ENCODE measurements at regions not wholly inside any gene's neighbourhood (a gene's known extent, or its start where the extent isn't known, plus 50 kb on each side); places are given as distances from the start of the nearest gene placed in this dataset.

DNA sequence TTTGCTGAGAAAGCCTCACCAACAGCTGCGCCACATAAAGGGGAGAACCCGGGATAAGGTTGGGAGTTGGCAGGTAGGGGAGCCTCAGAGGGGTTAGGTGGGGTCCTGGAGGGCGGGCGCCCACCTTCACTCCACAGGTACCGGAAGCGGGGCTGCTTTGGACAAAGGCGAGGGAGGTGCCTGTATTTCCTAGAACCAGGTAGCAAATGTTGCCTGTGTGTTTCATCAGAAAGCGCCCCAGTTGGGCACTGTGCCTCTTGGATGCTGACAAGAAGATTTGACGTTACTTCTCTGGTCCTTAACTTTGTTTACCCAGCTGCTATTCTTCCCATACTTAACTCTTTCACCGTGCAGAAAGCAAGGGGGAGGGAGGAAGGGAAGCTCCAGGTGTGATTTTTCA is 278.9 kb downstream of the ZNF536 start:
- DNase-seq (ENCODE audit: low read depth in 3 of 3, low spot score in 2 of 3), result no peak

DNA sequence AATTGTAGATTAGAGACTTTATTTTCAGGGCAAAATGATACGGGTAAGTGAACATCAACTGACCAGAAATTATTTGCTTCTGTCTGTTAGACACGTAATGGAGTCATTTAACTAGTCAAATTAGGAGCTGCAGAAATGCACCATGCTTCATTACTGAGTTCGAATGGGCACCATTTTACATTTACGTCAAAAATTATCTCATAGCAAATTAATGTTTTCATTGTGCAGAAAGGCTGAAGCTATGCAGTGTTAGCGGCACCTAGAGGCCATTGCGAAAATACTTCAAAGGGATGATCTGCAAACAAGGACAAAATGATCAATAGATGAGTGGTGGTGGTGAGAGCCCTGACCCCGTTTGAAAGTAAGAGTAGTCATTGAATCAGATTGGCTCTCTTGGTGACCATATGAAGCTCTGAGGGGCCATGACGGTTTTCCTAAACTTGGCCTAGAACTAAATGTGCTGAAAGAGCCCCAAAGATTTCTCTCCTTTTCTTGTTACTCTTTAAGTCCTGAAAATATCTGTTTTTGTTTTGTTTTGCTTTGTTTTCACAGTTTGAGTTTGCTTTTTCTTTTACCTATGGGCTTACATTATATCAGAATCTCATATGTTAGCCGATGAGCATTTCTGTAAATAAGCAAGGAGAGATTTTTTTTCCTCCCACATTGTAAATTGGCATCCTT is 277.9 kb downstream of the ZNF536 start:
- DNase-seq (ENCODE audit: low read depth in 3 of 3, low spot score in 2 of 3), result peak in 1 of 3 donors; percentile 48

- no peak for DNase-seq (ENCODE audit: low read depth in 3 of 3, low spot score in 2 of 3)
Measured at GRCh38 chr19:30648866-30649862, 277.0 kb downstream of the ZNF536 start.

DNA sequence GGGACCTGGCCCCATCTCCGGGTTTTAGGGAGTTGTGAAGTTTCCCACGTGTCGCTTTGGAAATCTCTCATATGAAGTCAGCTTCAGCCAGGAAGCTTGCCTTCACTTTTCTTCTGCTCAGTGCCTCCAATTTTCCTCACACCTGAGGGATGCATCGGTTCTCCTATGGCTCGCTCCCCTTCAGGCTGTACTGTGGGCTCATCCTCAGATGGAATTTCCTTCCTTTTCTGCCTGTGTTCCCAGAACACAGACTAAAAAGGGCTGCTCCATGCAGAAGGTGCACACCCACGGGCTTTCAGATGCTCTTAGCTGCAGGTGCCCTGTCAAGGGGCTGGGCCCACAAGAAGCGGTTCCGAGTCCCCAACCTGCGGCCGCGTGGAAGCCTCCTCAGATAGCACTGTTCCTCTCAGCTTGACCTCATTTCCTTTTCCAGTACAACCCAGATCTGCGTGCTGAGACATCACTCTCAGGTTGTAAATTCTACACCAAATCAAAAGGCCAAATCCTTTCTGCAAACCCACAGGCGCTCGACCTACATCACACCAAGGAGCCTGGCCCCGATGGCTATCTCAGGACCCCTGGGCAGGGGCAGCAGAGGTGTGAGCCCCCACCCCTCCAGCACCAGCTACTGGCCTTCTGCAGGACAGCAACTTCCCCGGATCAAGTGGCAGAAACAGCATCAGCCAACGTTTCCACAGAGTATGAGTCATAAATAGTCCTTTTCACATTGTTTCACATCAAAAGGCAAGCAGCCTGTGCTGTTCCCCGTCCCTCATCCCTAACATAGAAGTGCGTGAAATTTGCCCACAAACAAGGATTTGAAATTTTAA is 275.9 kb downstream of the ZNF536 start:
- DNase-seq (ENCODE audit: low read depth in 3 of 3, low spot score in 2 of 3), result no peak

GRCh38 chr19:30646806-30647205 is 274.6 kb downstream of the ZNF536 start:
- no peak for DNase-seq (ENCODE audit: low read depth in 3 of 3, low spot score in 2 of 3)

DNA sequence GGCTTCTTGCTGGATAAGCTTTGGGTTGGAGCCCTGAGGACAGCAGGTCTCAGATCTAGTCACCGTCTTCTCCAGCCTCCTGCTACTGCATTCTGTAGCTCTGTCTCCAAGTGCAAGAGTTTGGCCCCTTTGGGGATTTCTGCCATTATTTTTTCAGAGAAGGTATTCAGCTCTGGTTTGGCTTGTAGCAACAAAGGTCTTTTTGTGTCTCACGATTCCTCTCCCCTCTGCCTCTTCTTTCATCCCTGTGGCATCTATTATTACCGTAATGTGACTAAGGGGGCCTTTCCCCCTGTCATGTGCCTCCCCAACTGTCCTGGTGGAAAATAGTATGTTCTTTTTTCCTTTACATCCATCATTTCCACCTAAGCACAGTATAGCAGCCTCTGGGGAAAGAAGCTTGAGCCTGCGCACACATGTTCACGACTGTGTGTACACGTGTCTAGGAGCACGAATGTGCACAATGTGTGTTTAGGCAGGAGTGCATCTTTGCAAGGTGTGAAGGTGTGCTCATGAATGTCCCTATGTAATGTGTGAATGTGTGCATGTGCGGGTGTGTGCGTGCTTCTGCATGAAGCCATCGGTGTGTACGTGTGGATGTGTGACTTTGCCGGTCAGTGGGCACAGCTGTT is 273.9 kb downstream of the ZNF536 start:
- no peak for DNase-seq (ENCODE audit: low read depth in 3 of 3, low spot score in 2 of 3)

DNA sequence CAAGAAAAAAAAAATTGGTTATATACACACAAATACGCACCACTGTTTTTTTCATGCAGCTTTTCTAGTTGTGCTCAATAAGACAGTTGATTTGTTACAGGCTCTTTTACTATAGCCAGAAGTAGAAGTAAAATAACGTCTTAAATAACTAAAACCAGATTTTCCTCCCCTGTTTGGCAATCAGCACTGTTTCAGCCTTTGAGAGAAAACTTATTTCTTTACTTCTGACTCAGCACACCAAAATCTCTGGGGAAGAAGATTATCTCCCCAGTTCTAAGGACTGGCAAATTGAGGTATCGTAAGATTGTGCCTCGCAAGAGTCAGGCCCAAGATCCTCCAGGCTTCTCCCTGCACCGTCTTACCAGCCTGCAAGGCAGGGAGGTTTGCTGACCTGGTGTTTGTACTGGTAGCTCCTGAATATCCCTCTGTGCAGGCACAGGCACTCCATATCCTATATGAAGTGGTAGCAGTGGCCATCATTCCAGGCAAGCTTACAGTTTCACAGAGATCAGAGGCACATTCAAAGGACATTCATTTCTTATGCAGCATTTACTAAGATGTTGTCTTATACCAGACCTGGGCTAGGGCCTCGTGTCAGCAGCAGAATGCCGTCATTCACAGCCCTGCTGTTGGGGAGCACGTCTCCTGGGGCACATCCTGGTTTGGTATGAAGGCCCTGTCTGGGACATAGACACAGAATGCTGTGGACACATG is 268.2 kb downstream of the ZNF536 start:
- DNase-seq (ENCODE audit: low read depth in 3 of 3, low spot score in 2 of 3), result no peak

DNA sequence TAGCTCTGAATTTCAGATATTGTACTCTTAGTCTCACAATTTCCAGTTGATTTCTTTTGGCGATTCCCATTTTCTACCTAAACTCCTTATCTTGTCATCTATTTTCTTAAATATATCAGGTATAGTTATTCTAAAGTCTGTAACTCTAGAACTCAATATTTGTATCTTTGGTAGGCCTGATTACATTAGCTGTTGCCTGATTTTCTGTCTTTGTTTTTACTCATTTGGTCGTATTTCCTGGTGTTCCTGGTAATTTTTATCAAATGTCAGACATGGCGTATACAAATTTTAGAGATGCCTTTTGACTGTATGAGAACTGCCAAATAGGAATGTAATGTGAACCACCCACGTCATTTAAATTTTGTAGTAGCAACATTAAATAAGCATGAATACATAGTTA is 266.7 kb downstream of the ZNF536 start:
- DNase-seq (ENCODE audit: low read depth in 3 of 3, low spot score in 2 of 3), result no peak

GRCh38 chr19:30637926-30638325 is 265.7 kb downstream of the ZNF536 start:
- no peak for DNase-seq (ENCODE audit: low read depth in 3 of 3, low spot score in 2 of 3)

DNA sequence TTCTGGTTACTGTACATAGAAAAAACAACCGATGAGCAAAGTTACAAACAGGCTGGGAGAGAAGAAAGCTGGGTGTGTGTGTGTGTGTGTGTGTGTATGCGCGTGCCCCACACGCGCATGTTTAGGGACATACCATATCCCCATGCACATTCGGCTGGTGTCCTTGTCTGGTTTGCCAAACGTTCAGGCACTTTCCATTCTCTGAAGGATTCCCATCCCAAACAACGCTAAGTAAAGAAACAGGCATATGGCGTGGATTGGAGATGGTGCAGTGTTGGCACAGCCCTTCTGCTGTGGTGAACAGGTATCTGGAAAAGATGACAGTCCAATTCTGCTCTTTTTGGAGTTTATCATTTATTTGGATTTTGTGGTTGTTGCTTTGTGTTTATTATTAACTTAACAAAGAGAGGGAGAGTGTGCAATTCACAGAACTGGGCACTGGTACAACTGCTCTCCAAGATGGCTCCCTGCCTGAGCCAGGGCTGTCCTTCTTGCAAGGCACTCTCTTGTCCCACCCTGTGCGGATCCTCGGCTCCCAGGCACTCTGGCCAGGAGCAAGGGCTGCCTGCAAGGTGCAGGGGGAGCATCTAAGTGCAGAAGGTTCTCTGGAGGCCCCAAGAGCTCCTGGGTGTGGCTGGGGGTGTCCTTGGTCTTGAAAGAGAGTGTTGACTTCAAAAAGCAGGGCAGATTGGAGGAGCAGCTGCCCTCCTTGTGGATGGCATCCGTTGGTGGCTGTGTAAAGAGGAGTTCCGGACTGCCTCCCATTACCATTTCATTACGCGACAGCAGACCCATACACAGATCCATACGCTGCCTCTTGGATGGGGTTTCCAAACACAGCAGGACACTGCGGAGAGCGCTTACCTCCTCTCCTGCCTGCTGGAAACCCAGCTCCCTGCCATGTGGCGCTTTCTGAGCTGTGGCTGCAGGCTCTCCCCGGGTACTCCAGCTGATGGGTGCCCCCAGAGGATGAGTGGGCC is 263.1 kb downstream of the ZNF536 start:
- DNase-seq (ENCODE audit: low read depth in 3 of 3, low spot score in 2 of 3), result no peak

- no peak for DNase-seq (ENCODE audit: low read depth in 3 of 3, low spot score in 2 of 3)
Measured at GRCh38 chr19:30634131-30634830, 262.1 kb downstream of the ZNF536 start.

DNA sequence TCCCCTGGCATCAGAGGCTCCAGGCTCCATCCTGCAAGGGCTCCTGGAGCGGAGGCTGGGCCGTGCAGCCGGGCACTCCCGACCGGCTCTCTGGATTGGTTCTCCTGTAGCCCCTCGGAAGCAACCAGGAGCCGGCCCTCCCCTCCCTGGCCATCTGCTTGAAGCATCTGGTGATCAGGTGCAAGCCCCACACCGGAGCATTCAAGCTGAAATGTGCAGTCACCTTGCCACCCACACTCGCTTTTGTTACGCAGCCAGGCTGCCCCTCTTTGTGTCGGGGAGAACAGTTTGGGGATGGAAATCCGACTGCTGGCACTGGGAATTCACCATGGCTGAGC is 258.8 kb downstream of the ZNF536 start:
- DNase-seq (ENCODE audit: low read depth in 3 of 3, low spot score in 2 of 3), result no peak

- no peak for DNase-seq (ENCODE audit: low read depth in 3 of 3, low spot score in 2 of 3)
Measured at GRCh38 chr19:30630289-30631032, 258.3 kb downstream of the ZNF536 start.

- DNase-seq (ENCODE audit: low read depth in 3 of 3, low spot score in 2 of 3), result no peak
Measured at GRCh38 chr19:30629086-30629485, 256.9 kb downstream of the ZNF536 start.

DNA sequence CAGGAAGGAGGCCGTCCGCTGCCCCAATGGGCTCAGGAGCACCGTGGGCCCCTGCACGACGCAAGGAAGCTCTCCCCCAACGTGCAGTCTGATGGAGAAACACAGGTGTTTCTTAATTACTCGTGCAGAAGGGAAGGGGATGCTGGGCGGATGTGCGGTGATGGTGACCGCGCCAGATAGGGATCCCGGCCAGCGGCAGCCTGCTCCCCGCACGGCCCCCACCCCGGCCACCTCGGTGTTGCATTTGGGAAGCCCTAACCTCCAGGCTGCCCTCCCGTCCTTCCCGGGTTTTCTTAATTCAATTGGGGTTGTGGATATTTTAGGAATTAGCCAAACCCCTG is 254.4 kb downstream of the ZNF536 start:
- no peak for DNase-seq (ENCODE audit: low read depth in 3 of 3, low spot score in 2 of 3)

GRCh38 chr19:30625947-30626625 is 253.9 kb downstream of the ZNF536 start:
- no peak for DNase-seq (ENCODE audit: low read depth in 3 of 3, low spot score in 2 of 3)

GRCh38 chr19:30622276-30622675 is 250.1 kb downstream of the ZNF536 start:
- no peak for DNase-seq (ENCODE audit: low read depth in 3 of 3, low spot score in 2 of 3)
